GM18498 (cell line): ENCODE measurements at regions not wholly inside any gene's neighbourhood (a gene's known extent, or its start where the extent isn't known, plus 50 kb on each side); places are given as distances from the start of the nearest gene placed in this dataset.
"Not testable (repeated sequence)": the region's sequence is repeated elsewhere in the genome, so short reads cannot be mapped to it uniquely, and the experiment has no call there.

Experiments
- ATAC-seq: cut with Tn5 transposase; IDR thresholded peaks from one replicate; pipeline ENCODE4 v1.9.1; 2021; ENCODE audit warnings: mild to moderate bottlenecking, moderate library complexity; ENCODE audit not compliant: unreplicated experiment

GRCh38 chr2:144669196-144669987 lies 149.5 kb upstream of the ZEB2 start:
- ATAC-seq, result no peak

- no peak for ATAC-seq
These were observed 148.7 kb upstream of the ZEB2 start for GRCh38 chr2:144668493-144669110.

GRCh38 chr2:144666032-144666431 lies 146.1 kb upstream of the ZEB2 start:
- ATAC-seq, result no peak

GRCh38 chr2:144663207-144663606 lies 143.3 kb upstream of the ZEB2 start:
- no peak for ATAC-seq

GRCh38 chr2:144660518-144661316 lies 140.8 kb upstream of the ZEB2 start:
- ATAC-seq, result no peak

- ATAC-seq, result peak; percentile 65
These were observed 139.9 kb upstream of the ZEB2 start for GRCh38 chr2:144659731-144660275.

GRCh38 chr2:144654523-144654922 lies 134.6 kb upstream of the ZEB2 start:
- no peak for ATAC-seq

GRCh38 chr2:144650907-144651306 lies 131.0 kb upstream of the ZEB2 start:
- ATAC-seq, result no peak

GRCh38 chr2:144648837-144649465 lies 129.0 kb upstream of the ZEB2 start:
- ATAC-seq, result no peak

GRCh38 chr2:144645083-144645778 lies 125.3 kb upstream of the ZEB2 start:
- ATAC-seq, result no peak

GRCh38 chr2:144644549-144644948 lies 124.6 kb upstream of the ZEB2 start:
- ATAC-seq, result no peak

- no peak for ATAC-seq
These were observed 123.8 kb upstream of the ZEB2 start for GRCh38 chr2:144643537-144644336.

GRCh38 chr2:144642856-144643255 lies 122.9 kb upstream of the ZEB2 start:
- ATAC-seq, result no peak

- ATAC-seq, result no peak
These were observed 122.2 kb upstream of the ZEB2 start for GRCh38 chr2:144642131-144642530.

- not testable (repeated sequence) for ATAC-seq
These were observed 118.3 kb upstream of the ZEB2 start for GRCh38 chr2:144638250-144638649.

GRCh38 chr2:144636860-144637259 lies 116.9 kb upstream of the ZEB2 start:
- ATAC-seq, result not testable (repeated sequence)

GRCh38 chr2:144632809-144633208 lies 112.9 kb upstream of the ZEB2 start:
- no peak for ATAC-seq

GRCh38 chr2:144631636-144632035 lies 111.7 kb upstream of the ZEB2 start:
- no peak for ATAC-seq

- ATAC-seq, result peak; percentile 98
These were observed 110.7 kb upstream of the ZEB2 start for GRCh38 chr2:144630459-144631215.
